GM12873 (cell line): ENCODE measurements at regions not wholly inside any gene's neighbourhood (a gene's known extent, or its start where the extent isn't known, plus 50 kb on each side); places are given as distances from the start of the nearest gene placed in this dataset.

Experiments
- CTCF ChIP-seq: IDR thresholded peaks from 2 replicates; pipeline ENCODE4 v1.5.1; 2012; ENCODE audit warnings: low read depth, mild to moderate bottlenecking, moderate library complexity, low read length, control low read depth; ENCODE audit not compliant: insufficient read depth; ENCODE audit errors: missing control alignments

- no peak for TF ChIP-seq CTCF
Observed at GRCh38 chr2:107711941-107712340, 114.8 kb upstream of the RGPD4 start.

DNA sequence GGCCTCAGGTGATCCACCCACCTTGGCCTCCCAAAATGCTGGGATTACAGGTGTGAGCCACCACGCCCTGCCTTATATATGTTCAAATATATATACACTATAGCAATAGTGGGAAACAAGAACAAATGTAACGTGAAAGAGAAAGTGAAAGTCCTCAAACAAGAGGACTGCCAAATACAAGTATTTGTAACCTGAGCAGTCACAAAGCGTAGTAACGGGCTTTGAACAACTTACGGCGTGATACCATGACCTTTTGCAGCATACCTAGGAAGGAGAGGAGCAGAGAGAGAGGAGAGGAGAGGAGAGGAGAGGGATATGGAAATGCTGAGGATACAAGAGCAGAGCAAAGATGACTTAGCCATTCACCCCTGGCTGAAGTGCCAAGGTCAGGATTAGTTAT lies 113.8 kb upstream of the RGPD4 start:
- TF ChIP-seq CTCF: no peak

DNA sequence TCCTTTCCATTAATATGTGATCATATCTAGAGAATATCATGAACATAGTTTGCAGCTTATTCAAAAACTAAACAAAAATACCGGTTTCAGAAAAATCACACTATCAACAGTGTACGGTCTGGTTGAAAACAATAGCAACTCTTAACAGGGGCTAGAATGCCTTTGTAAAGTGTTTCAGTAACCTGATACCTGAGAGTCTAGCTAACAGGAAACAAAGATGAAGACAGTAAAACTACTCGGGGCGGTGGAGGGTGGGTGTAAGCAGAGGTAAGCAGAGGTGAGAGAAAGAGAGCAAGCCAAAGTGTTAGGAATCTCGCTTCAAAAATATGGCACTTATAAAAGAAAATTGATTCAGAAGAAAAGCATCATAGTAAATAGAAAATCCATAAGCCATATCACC lies 109.0 kb upstream of the RGPD4 start:
- no peak for TF ChIP-seq CTCF

GRCh38 chr2:107719141-107719540 lies 107.6 kb upstream of the RGPD4 start:
- no peak for TF ChIP-seq CTCF

GRCh38 chr2:107719836-107720235 lies 106.9 kb upstream of the RGPD4 start:
- no peak for TF ChIP-seq CTCF

GRCh38 chr2:107721178-107721577 lies 105.5 kb upstream of the RGPD4 start:
- TF ChIP-seq CTCF: no peak

- TF ChIP-seq CTCF: no peak
Observed at GRCh38 chr2:107721586-107721985, 105.1 kb upstream of the RGPD4 start.
